ENCODE measurements at regions not wholly inside any gene's neighbourhood (a gene's known extent, or its start where the extent isn't known, plus 50 kb on each side); places are given as distances from the start of the nearest gene placed in this dataset.

GRCh38 chr2:228866781-228867180, 404.3 kb downstream of the PID1 start:
- TF ChIP-seq, protein P1, sequence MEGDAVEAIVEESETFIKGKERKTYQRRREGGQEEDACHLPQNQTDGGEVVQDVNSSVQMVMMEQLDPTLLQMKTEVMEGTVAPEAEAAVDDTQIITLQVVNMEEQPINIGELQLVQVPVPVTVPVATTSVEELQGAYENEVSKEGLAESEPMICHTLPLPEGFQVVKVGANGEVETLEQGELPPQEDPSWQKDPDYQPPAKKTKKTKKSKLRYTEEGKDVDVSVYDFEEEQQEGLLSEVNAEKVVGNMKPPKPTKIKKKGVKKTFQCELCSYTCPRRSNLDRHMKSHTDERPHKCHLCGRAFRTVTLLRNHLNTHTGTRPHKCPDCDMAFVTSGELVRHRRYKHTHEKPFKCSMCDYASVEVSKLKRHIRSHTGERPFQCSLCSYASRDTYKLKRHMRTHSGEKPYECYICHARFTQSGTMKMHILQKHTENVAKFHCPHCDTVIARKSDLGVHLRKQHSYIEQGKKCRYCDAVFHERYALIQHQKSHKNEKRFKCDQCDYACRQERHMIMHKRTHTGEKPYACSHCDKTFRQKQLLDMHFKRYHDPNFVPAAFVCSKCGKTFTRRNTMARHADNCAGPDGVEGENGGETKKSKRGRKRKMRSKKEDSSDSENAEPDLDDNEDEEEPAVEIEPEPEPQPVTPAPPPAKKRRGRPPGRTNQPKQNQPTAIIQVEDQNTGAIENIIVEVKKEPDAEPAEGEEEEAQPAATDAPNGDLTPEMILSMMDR (conservative IDR thresholded peaks at IDR 0.05; ENCODE audit: control insufficient read depth, insufficient read depth, low read depth, low read length), result no peak
- DNase-seq (ENCODE audit: low read depth), result no peak
- no peak overlapping the region for H3K4me3 ChIP-seq (ENCODE audit: control insufficient read depth, low read depth, low read length)

GRCh38 chr2:228866044-228866443, 405.0 kb downstream of the PID1 start:
- TF ChIP-seq, protein P1 (conservative IDR thresholded peaks at IDR 0.05; ENCODE audit: control insufficient read depth, insufficient read depth, low read depth, low read length), result no peak
- H3K4me3 ChIP-seq (ENCODE audit: control insufficient read depth, low read depth, low read length), result no peak overlapping the region
- no peak for DNase-seq (ENCODE audit: low read depth)

- no peak overlapping the region for H3K4me3 ChIP-seq (ENCODE audit: control insufficient read depth, low read depth, low read length)
- DNase-seq (ENCODE audit: low read depth), result no peak
- TF ChIP-seq, protein P1 (conservative IDR thresholded peaks at IDR 0.05; ENCODE audit: control insufficient read depth, insufficient read depth, low read depth, low read length), result no peak
Observed at GRCh38 chr2:228864131-228864530, 407.0 kb downstream of the PID1 start.

GRCh38 chr2:228860601-228861285, 410.3 kb downstream of the PID1 start:
- no peak for DNase-seq (ENCODE audit: low read depth)
- H3K4me3 ChIP-seq (ENCODE audit: control insufficient read depth, low read depth, low read length), result no peak overlapping the region
- TF ChIP-seq, protein P1 (conservative IDR thresholded peaks at IDR 0.05; ENCODE audit: control insufficient read depth, insufficient read depth, low read depth, low read length), result no peak

DNA sequence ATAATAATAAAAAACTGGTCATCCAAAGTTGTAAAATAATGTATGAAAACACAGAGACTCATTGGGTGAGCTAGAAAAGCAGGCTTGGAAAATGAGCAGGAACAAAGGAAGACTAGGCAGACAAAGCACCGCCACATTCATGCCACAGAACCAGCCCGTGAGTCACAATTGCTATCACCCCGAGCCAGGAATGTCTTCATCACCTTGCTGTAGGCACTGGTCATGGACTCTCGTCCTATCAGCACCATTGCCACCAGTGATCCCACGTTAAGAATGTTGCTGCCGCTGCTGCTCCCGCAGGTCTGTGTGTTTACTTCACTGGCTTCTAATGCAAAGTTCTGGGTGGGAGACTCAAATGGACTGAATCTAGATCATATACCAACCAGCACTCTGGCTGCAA, 417.9 kb downstream of the PID1 start:
- TF ChIP-seq, protein P1 (conservative IDR thresholded peaks at IDR 0.05; ENCODE audit: control insufficient read depth, insufficient read depth, low read depth, low read length), result no peak
- H3K4me3 ChIP-seq (ENCODE audit: control insufficient read depth, low read depth, low read length), result no peak overlapping the region
- DNase-seq (ENCODE audit: low read depth), result no peak

- TF ChIP-seq, protein P1 (conservative IDR thresholded peaks at IDR 0.05; ENCODE audit: control insufficient read depth, insufficient read depth, low read depth, low read length), result no peak
- DNase-seq (ENCODE audit: low read depth), result no peak
- H3K4me3 ChIP-seq (ENCODE audit: control insufficient read depth, low read depth, low read length), result no peak overlapping the region
Observed at GRCh38 chr2:228848638-228849037, 422.4 kb downstream of the PID1 start.

GRCh38 chr2:228847684-228848083, 423.4 kb downstream of the PID1 start:
- no peak overlapping the region for H3K4me3 ChIP-seq (ENCODE audit: control insufficient read depth, low read depth, low read length)
- TF ChIP-seq, protein P1 (conservative IDR thresholded peaks at IDR 0.05; ENCODE audit: control insufficient read depth, insufficient read depth, low read depth, low read length), result no peak
- no peak for DNase-seq (ENCODE audit: low read depth)
